Upper lobe of right lung (tissue), 1 donor: ENCODE measurements at regions not wholly inside any gene's neighbourhood (a gene's known extent, or its start where the extent isn't known, plus 50 kb on each side); places are given as distances from the start of the nearest gene placed in this dataset.
"Not testable (repeated sequence)": the region's sequence is repeated elsewhere in the genome, so short reads cannot be mapped to it uniquely, and the experiment has no call there.

Experiments
- ATAC-seq: fragments of 200-7000 bp; cut with Tn5 transposase; one replicate; pipeline ENCODE4 v1.9.1; 2020; ENCODE audit warnings: mild to moderate bottlenecking, moderate library complexity
- DNase-seq: peaks from one replicate; pipeline ENCODE4 v3.0.0-alpha.2; 2020
- H3K27ac ChIP-seq: fragments of 200-600 bp; one replicate; pipeline ENCODE4 v1.8.0; 2022
- H3K27me3 ChIP-seq: fragments of 200-600 bp; one replicate; pipeline ENCODE4 v1.8.0; 2022; ENCODE audit warnings: mild to moderate bottlenecking
- H3K36me3 ChIP-seq: fragments of 200-600 bp; one replicate; pipeline ENCODE4 v1.8.0; 2022
- H3K4me1 ChIP-seq: fragments of 200-600 bp; one replicate; pipeline ENCODE4 v1.8.0; 2022
- H3K4me3 ChIP-seq: fragments of 200-600 bp; one replicate; pipeline ENCODE4 v1.8.0; 2022; ENCODE audit warnings: mild to moderate bottlenecking
- H3K9me3 ChIP-seq: fragments of 200-600 bp; one replicate; pipeline ENCODE4 v1.8.0; 2022
- intact Hi-C: fragments of 100-400 bp; cut with DNase I; formaldehyde crosslinking; loops from one replicate; pipeline ENCODE4 v1.11.0; 2022
- TF ChIP-seq, protein P1 (sequence below): fragments of 200-600 bp; IDR thresholded peaks from one replicate; pipeline ENCODE4 v1.8.0; 2022; ENCODE audit warnings: antibody characterized with exemption
- donor health status: DM: no; HTN: yes; CAD: no; lungs with severe emphysema.

- TF ChIP-seq, protein P1, sequence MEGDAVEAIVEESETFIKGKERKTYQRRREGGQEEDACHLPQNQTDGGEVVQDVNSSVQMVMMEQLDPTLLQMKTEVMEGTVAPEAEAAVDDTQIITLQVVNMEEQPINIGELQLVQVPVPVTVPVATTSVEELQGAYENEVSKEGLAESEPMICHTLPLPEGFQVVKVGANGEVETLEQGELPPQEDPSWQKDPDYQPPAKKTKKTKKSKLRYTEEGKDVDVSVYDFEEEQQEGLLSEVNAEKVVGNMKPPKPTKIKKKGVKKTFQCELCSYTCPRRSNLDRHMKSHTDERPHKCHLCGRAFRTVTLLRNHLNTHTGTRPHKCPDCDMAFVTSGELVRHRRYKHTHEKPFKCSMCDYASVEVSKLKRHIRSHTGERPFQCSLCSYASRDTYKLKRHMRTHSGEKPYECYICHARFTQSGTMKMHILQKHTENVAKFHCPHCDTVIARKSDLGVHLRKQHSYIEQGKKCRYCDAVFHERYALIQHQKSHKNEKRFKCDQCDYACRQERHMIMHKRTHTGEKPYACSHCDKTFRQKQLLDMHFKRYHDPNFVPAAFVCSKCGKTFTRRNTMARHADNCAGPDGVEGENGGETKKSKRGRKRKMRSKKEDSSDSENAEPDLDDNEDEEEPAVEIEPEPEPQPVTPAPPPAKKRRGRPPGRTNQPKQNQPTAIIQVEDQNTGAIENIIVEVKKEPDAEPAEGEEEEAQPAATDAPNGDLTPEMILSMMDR, result no peak
- Histone ChIP-seq H3K27me3 (no peaks in the 10 kb centered on the region), H3K27ac (no peak overlapping the region), H3K4me3 (no peak overlapping the region), H3K9me3 (no peaks in the 10 kb centered on the region), H3K36me3 (no peaks in the 10 kb centered on the region), H3K4me1 (no peaks in the 10 kb centered on the region)
- intact Hi-C loops, result no loop called here
- no peak for ATAC-seq
- no peak for DNase-seq
Measured at GRCh38 chr14:106551265-106551664, 1024.9 kb downstream of the TMEM121 start.

DNA sequence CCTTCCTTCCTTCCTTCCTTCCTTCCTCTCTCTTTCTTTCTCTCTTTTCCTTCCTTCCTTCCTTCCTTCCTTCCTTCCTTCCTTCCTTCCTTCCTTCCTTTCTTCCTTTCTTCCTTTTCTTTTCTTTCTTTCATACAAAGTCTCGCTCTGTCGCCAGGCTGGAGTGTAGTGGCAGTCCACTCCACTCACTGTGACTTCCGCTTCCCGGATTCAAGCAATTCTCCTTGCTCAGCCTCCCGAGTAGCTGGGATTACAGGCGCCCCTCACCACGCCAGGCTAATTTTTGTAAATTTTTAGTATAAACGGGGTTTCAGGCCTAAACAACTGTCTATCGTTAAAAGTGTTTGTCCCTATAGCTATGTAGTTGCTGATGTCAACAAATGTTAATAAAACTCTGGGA, 1029.8 kb downstream of the TMEM121 start:
- ATAC-seq, H3K36me3 ChIP-seq, intact Hi-C loops, H3K4me1 ChIP-seq, H3K9me3 ChIP-seq, H3K27ac ChIP-seq, DNase-seq, H3K27me3 ChIP-seq, H3K4me3 ChIP-seq: not testable (repeated sequence)

DNA sequence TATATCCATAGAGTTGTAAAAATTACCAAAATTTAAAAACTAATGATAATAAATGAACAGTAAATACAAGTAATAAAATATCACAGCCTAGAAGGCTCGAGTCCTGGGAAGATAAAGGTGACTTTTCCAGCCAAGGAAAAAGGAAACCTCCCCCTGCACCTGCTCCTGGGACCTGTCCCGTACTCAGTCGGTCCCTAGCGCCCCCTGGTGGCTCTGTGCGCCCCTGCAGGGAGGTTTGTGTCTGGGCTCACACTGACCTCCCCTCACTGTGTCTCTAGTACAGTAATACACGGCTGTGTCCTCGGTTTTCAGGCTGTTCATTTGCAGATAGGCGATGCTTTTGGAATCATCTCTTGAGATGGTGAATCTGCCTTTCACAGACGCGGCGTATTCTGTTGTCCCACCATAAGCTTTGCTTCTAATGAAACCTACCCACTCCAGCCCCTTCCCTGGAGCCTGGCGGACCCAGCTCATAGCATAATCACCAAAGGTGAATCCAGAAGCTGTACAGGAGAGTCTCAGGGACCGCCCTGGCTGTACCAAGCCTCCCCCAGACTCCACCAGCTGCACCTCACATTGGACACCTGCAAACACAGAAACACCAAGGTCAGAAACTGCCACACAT, 1030.4 kb downstream of the TMEM121 start:
- ATAC-seq, result peak; percentile 81
- Histone ChIP-seq H3K27ac (no peak overlapping the region), H3K9me3 (no peaks in the 10 kb centered on the region), H3K27me3 (peaks cover 4% of the 10 kb centered on the region), H3K4me1 (no peaks in the 10 kb centered on the region), H3K36me3 (no peaks in the 10 kb centered on the region), H3K4me3 (no peak overlapping the region)
- TF ChIP-seq, protein P1, result peak; percentile 70
- intact Hi-C loops, result no loop called here
- peak; percentile 84 for DNase-seq

DNA sequence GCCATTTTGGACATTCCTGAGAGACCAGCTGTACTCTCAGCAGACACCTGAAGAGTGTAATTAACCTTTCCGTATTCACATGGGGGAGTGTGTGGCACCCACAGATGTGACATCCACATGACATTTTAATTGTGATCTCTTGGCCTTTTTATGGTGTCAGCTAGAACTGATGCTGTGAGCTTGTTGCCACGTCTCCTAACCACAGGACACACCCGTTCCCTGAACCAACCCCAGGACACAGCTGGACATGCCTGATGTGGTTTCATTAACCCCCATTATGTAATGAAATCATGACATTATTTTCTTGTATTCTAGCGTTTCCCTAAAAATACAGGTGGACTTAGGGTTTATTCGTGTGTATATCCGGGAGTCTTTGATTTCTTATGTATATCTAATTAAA, 1036.1 kb downstream of the TMEM121 start:
- Histone ChIP-seq H3K4me3 (no peak overlapping the region), H3K27ac (no peak overlapping the region), H3K27me3 (peaks cover under 1% of the 10 kb centered on the region), H3K9me3 (no peaks in the 10 kb centered on the region), H3K36me3 (no peaks in the 10 kb centered on the region), H3K4me1 (no peaks in the 10 kb centered on the region)
- intact Hi-C loops, result no loop called here
- ATAC-seq (no peak), DNase-seq (no peak)
- TF ChIP-seq, protein P1, result no peak

DNA sequence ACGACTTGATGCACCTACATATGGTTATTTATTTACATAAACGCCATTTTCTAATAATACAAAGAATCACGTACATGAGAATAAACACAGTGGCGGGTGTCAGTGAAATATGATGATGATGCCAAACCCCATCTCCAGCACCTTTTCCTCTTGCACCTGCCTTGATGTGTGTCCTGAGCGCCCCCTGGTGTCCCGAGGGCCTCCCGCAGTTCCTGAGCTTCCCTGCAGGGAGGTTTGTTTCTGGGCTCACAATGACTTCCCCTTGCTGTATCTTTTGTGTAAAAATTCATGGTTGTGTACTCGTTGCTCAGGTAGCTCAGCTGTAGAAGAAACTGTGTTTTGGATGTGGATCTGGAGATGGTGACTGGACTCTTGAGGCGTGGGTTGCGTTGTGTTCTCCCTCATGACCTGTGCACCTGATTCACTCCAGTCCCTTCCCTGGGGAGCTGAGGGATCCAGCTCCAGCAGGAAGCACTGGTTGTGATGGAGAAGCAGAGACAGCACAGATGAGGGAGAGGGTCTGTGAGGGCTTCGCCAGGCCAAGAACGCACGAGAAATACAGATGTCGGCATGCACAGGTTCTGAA, 1037.8 kb downstream of the TMEM121 start:
- TF ChIP-seq, protein P1, result peak; percentile 54
- intact Hi-C loops, result no loop called here
- peak; percentile 75 for DNase-seq

GRCh38 chr14:106578481-106578880, 1052.1 kb downstream of the TMEM121 start:
- intact Hi-C loops, result no loop called here
- Histone ChIP-seq H3K27ac (no peak overlapping the region), H3K4me1 (no peaks in the 10 kb centered on the region)

More for the DNA sequence above, 1037.8 kb downstream of the TMEM121 start:
- no peaks in the 10 kb centered on the region for H3K9me3 ChIP-seq
- H3K4me1 ChIP-seq, result no peaks in the 10 kb centered on the region
- no peak overlapping the region for H3K4me3 ChIP-seq
- no peak overlapping the region for H3K27ac ChIP-seq
- no peaks in the 10 kb centered on the region for H3K27me3 ChIP-seq
- ATAC-seq, result peak; percentile 70
- H3K36me3 ChIP-seq, result no peaks in the 10 kb centered on the region

More at GRCh38 chr14:106578481-106578880, 1052.1 kb downstream of the TMEM121 start:
- H3K4me3 ChIP-seq, result no peak overlapping the region
- TF ChIP-seq, protein P1, result no peak
- H3K9me3 ChIP-seq, result no peaks in the 10 kb centered on the region
- ATAC-seq, result peak; percentile 12
- peaks cover 25% of the 10 kb centered on the region for H3K27me3 ChIP-seq
- H3K36me3 ChIP-seq, result no peaks in the 10 kb centered on the region
- DNase-seq, result no peak
